ENCODE measurements at regions not wholly inside any gene's neighbourhood (a gene's known extent, or its start where the extent isn't known, plus 50 kb on each side); places are given as distances from the start of the nearest gene placed in this dataset.

GRCh38 chr15:91469632-91470567, 369.8 kb downstream of the SV2B start:
- 77% methylated on average over 17 of the region's 17 CpGs for WGBS
- H3K27ac ChIP-seq, result no peak overlapping the region
- peaks cover 2% of the 10 kb centered on the region for H3K27me3 ChIP-seq (replicated peaks; ENCODE audit: insufficient read depth)
- DNase-seq (ENCODE audit: low spot score), result no peak
- H3K4me1 ChIP-seq (replicated peaks), result no peaks in the 10 kb centered on the region
- H3K4me3 ChIP-seq, result no peak overlapping the region
- H3K9me3 ChIP-seq, result no peaks in the 10 kb centered on the region
- intact Hi-C loops (cut with DNase I), result no loop called here
- H3K36me3 ChIP-seq, result no peaks in the 10 kb centered on the region
- TF ChIP-seq POLR2AphosphoS5 (IDR thresholded peaks at IDR 0.05) (no peak), POLR2A (IDR thresholded peaks at IDR 0.05) (no peak), CTCF (IDR thresholded peaks at IDR 0.05) (no peak)

- Histone ChIP-seq H3K36me3 (no peaks in the 10 kb centered on the region), H3K9me3 (no peaks in the 10 kb centered on the region), H3K27me3 (replicated peaks; ENCODE audit: insufficient read depth) (peaks cover 2% of the 10 kb centered on the region), H3K27ac (no peak overlapping the region), H3K4me3 (no peak overlapping the region), H3K4me1 (replicated peaks) (no peaks in the 10 kb centered on the region)
- intact Hi-C loops (cut with DNase I), result no loop called here
- no peak for DNase-seq (ENCODE audit: low spot score)
- 37% methylated on average over 6 of the region's 6 CpGs for WGBS
- TF ChIP-seq POLR2A (IDR thresholded peaks at IDR 0.05) (no peak), POLR2AphosphoS5 (IDR thresholded peaks at IDR 0.05) (no peak), CTCF (IDR thresholded peaks at IDR 0.05) (no peak)
Measured at GRCh38 chr15:91471468-91471867, 371.4 kb downstream of the SV2B start.

- peaks cover 2% of the 10 kb centered on the region for H3K27me3 ChIP-seq (replicated peaks; ENCODE audit: insufficient read depth)
- H3K36me3 ChIP-seq, result no peaks in the 10 kb centered on the region
- DNase-seq (ENCODE audit: low spot score), result no peak
- H3K4me1 ChIP-seq (replicated peaks), result no peaks in the 10 kb centered on the region
- no peak overlapping the region for H3K27ac ChIP-seq
- no peak overlapping the region for H3K4me3 ChIP-seq
- TF ChIP-seq CTCF (IDR thresholded peaks at IDR 0.05), result no peak
- TF ChIP-seq POLR2A (IDR thresholded peaks at IDR 0.05), result no peak
- no peak for TF ChIP-seq POLR2AphosphoS5 (IDR thresholded peaks at IDR 0.05)
- 6% methylated on average over 3 of the region's 3 CpGs for WGBS
- intact Hi-C loops (cut with DNase I), result no loop called here
- no peaks in the 10 kb centered on the region for H3K9me3 ChIP-seq
Measured at GRCh38 chr15:91472316-91472756, 372.3 kb downstream of the SV2B start.

GRCh38 chr15:91473894-91474545, 374.0 kb downstream of the SV2B start:
- no peaks in the 10 kb centered on the region for H3K36me3 ChIP-seq
- intact Hi-C loops (cut with DNase I), result no loop called here
- TF ChIP-seq POLR2A (IDR thresholded peaks at IDR 0.05), result no peak
- TF ChIP-seq POLR2AphosphoS5 (IDR thresholded peaks at IDR 0.05), result no peak
- TF ChIP-seq CTCF (IDR thresholded peaks at IDR 0.05), result no peak
- no peaks in the 10 kb centered on the region for H3K4me1 ChIP-seq (replicated peaks)
- DNase-seq (ENCODE audit: low spot score), result no peak
- H3K4me3 ChIP-seq, result no peak overlapping the region
- WGBS, result 38% methylated on average over 3 of the region's 3 CpGs
- H3K9me3 ChIP-seq, result no peaks in the 10 kb centered on the region
- no peak overlapping the region for H3K27ac ChIP-seq
- H3K27me3 ChIP-seq (replicated peaks; ENCODE audit: insufficient read depth), result peaks cover 2% of the 10 kb centered on the region
